ENCODE measurements at regions not wholly inside any gene's neighbourhood (a gene's known extent, or its start where the extent isn't known, plus 50 kb on each side); places are given as distances from the start of the nearest gene placed in this dataset.
A peak's percentile ranks its signal among the peaks of the same experiment; 100 is the strongest.
"Not testable (repeated sequence)": the region's sequence is repeated elsewhere in the genome, so short reads cannot be mapped to it uniquely, and the experiment has no call there.

DNA sequence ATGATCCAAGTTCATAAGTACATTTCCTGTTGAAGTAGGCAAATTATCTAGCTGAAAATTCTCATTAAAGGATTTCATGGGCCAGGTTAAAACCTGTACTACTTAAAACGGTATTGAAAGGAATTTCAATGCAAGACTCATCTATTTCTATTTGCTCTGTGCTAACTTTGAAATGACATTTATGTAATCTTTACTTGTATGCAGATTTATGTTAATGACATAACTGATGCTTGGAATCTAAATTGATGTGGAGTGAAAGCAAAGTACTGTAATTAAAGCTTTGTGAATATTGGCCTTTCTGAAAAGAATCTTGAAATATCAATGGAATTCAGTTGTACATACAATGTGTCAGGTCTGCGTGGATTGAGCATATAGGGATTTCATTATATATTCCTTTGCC is 390.0 kb downstream of the CPS1 start:
- H3K4me1 ChIP-seq (ENCODE audit: control insufficient read depth, extremely low read depth, insufficient read depth, low read length): no peaks in the 10 kb centered on the region
- H4K20me1 ChIP-seq (ENCODE audit: control insufficient read depth, extremely low read depth, insufficient read depth, low read length): no peaks in the 10 kb centered on the region
- no peak overlapping the region for H3K9ac ChIP-seq (ENCODE audit: insufficient read depth, low read length)
- TF ChIP-seq, protein P1, sequence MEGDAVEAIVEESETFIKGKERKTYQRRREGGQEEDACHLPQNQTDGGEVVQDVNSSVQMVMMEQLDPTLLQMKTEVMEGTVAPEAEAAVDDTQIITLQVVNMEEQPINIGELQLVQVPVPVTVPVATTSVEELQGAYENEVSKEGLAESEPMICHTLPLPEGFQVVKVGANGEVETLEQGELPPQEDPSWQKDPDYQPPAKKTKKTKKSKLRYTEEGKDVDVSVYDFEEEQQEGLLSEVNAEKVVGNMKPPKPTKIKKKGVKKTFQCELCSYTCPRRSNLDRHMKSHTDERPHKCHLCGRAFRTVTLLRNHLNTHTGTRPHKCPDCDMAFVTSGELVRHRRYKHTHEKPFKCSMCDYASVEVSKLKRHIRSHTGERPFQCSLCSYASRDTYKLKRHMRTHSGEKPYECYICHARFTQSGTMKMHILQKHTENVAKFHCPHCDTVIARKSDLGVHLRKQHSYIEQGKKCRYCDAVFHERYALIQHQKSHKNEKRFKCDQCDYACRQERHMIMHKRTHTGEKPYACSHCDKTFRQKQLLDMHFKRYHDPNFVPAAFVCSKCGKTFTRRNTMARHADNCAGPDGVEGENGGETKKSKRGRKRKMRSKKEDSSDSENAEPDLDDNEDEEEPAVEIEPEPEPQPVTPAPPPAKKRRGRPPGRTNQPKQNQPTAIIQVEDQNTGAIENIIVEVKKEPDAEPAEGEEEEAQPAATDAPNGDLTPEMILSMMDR (conservative IDR thresholded peaks at IDR 0.05 in 1 of 2, IDR thresholded peaks at IDR 0.05 in 1 of 2; ENCODE audit: low read depth in 1 of 2, low read length in 2 of 2): no peak
- no peak for TF ChIP-seq EZH2 (IDR thresholded peaks at IDR 0.05; ENCODE audit: low read length, missing control alignments)
- H3K4me3 ChIP-seq (replicated peaks in 1 of 4; ENCODE audit: control extremely low read depth in 1 of 4, insufficient read depth in 1 of 4, low read depth in 3 of 4, low read length in 4 of 4): no peak overlapping the region
- no peak overlapping the region for H3K27ac ChIP-seq (ENCODE audit: insufficient read depth, low read length)
- H3K36me3 ChIP-seq (ENCODE audit: control insufficient read depth, insufficient read depth, low read length): no peaks in the 10 kb centered on the region
- no peaks in the 10 kb centered on the region for H3K79me2 ChIP-seq (ENCODE audit: control insufficient read depth, insufficient read depth, low read length)
- H3K27me3 ChIP-seq (ENCODE audit: control insufficient read depth, insufficient read depth, low read length): no peaks in the 10 kb centered on the region
- H2AFZ ChIP-seq (ENCODE audit: low read length): no peak overlapping the region
- H3K4me2 ChIP-seq (ENCODE audit: extremely low read depth, insufficient read depth, low read length): no peak overlapping the region
- no peak for DNase-seq (ENCODE audit: low read depth in 2 of 2)
- no peaks in the 10 kb centered on the region for H3K9me3 ChIP-seq (ENCODE audit: control insufficient read depth, insufficient read depth, low read depth, low read length)

DNA sequence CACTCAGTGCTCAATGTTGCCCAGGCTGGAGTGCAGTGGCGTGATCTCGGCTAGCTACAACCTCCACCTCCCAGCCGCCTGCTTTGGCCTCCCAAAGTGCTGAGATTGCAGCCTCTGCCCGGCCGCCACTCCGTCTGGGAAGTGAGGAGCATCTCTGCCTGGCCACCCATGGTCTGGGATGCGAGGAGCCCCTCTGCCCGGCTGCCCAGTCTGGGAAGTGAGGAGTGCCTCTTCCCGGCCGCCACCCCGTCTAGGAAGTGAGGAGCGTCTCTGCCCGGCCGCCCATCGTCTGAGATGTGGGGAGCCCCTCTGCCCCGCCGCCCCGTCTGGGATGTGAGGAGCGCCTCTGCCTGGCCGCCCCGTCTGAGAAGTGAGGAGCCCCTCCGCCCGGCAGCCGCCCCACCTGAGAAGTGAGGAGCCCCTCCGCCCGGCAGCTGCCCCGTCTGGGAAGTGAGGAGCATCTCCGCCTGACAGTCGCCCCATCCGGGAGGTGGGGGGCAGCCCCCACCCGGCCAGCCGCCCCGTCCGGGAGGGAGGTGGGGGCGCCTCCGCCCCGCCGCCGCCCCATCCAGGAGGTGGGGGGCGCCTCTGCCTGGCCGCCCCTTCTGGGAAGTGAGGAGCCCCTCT is 394.1 kb downstream of the CPS1 start:
- H3K27ac ChIP-seq (ENCODE audit: insufficient read depth, low read length); H3K79me2 ChIP-seq (ENCODE audit: control insufficient read depth, insufficient read depth, low read length); H3K4me1 ChIP-seq (ENCODE audit: control insufficient read depth, extremely low read depth, insufficient read depth, low read length); H4K20me1 ChIP-seq (ENCODE audit: control insufficient read depth, extremely low read depth, insufficient read depth, low read length); H3K4me2 ChIP-seq (ENCODE audit: extremely low read depth, insufficient read depth, low read length); H3K9ac ChIP-seq (ENCODE audit: insufficient read depth, low read length); H3K4me3 ChIP-seq (replicated peaks in 1 of 4; ENCODE audit: control extremely low read depth in 1 of 4, insufficient read depth in 1 of 4, low read depth in 3 of 4, low read length in 4 of 4); H3K27me3 ChIP-seq (ENCODE audit: control insufficient read depth, insufficient read depth, low read length); H2AFZ ChIP-seq (ENCODE audit: low read length); H3K36me3 ChIP-seq (ENCODE audit: control insufficient read depth, insufficient read depth, low read length); DNase-seq (ENCODE audit: low read depth in 2 of 2); H3K9me3 ChIP-seq (ENCODE audit: control insufficient read depth, insufficient read depth, low read depth, low read length): not testable (repeated sequence)

DNA sequence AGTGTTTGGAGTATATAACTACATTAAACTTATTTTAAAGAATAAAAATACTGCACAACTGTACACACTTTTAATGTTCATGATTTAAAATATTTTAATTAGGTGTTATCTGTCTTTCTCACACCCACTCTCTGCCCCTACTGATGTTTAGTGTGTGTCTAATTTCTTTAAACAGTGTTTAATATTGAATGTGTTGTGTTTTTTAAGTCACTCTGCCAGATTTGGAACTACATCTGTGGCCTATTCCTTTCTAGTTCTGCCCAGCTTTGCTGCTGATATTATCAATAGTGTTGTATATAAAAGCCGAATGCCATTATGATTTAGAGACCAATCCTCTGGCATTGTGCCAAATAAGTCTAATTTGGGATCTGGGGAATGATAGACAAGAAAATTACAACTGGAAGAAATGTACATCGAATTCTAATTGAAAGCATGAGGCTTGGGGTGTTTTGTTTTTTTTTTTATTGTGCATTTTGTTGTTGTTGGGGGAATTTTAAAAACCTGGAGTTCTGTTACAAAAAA is 398.0 kb downstream of the CPS1 start:
- H2AFZ ChIP-seq (ENCODE audit: low read length): no peak overlapping the region
- H3K79me2 ChIP-seq (ENCODE audit: control insufficient read depth, insufficient read depth, low read length): no peaks in the 10 kb centered on the region
- peak in 1 of 2 donors; percentile 2 for DNase-seq (ENCODE audit: low read depth in 2 of 2)
- no peaks in the 10 kb centered on the region for H3K4me1 ChIP-seq (ENCODE audit: control insufficient read depth, extremely low read depth, insufficient read depth, low read length)
- H3K27me3 ChIP-seq (ENCODE audit: control insufficient read depth, insufficient read depth, low read length): no peaks in the 10 kb centered on the region
- no peaks in the 10 kb centered on the region for H3K36me3 ChIP-seq (ENCODE audit: control insufficient read depth, insufficient read depth, low read length)
- H3K9ac ChIP-seq (ENCODE audit: insufficient read depth, low read length): no peak overlapping the region
- H3K4me3 ChIP-seq (replicated peaks in 1 of 4; ENCODE audit: control extremely low read depth in 1 of 4, insufficient read depth in 1 of 4, low read depth in 3 of 4, low read length in 4 of 4): no peak overlapping the region
- H3K9me3 ChIP-seq (ENCODE audit: control insufficient read depth, insufficient read depth, low read depth, low read length): no peaks in the 10 kb centered on the region
- H3K4me2 ChIP-seq (ENCODE audit: extremely low read depth, insufficient read depth, low read length): no peak overlapping the region
- TF ChIP-seq EZH2 (IDR thresholded peaks at IDR 0.05; ENCODE audit: low read length, missing control alignments): no peak
- H4K20me1 ChIP-seq (ENCODE audit: control insufficient read depth, extremely low read depth, insufficient read depth, low read length): no peaks in the 10 kb centered on the region
- no peak overlapping the region for H3K27ac ChIP-seq (ENCODE audit: insufficient read depth, low read length)

DNA sequence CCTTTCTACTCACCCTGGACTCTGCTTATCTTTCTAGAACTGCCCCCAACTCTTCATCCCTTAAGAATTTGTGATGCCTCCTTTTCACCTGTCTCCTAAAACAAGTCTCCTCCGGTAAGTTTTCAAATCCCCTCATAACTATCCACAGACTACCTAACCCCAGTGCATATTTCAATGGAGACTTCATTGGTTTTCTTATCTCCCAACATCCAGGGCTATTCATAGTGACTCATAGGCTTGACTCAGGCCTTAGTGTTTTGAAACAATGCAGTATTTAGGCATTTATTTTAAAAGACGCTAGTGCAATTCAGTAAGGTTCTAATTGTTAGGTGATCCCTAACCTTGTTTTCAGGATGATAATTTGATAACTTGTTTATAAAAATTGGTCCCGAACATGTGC is 399.2 kb downstream of the CPS1 start:
- Histone ChIP-seq H2AFZ (ENCODE audit: low read length) (no peak overlapping the region), H3K4me2 (ENCODE audit: extremely low read depth, insufficient read depth, low read length) (no peak overlapping the region), H3K9ac (ENCODE audit: insufficient read depth, low read length) (no peak overlapping the region), H3K27me3 (ENCODE audit: control insufficient read depth, insufficient read depth, low read length) (no peaks in the 10 kb centered on the region), H4K20me1 (ENCODE audit: control insufficient read depth, extremely low read depth, insufficient read depth, low read length) (no peaks in the 10 kb centered on the region), H3K4me1 (ENCODE audit: control insufficient read depth, extremely low read depth, insufficient read depth, low read length) (no peaks in the 10 kb centered on the region), H3K27ac (ENCODE audit: insufficient read depth, low read length) (no peak overlapping the region), H3K4me3 (replicated peaks in 1 of 4; ENCODE audit: control extremely low read depth in 1 of 4, insufficient read depth in 1 of 4, low read depth in 3 of 4, low read length in 4 of 4) (no peak overlapping the region), H3K79me2 (ENCODE audit: control insufficient read depth, insufficient read depth, low read length) (no peaks in the 10 kb centered on the region), H3K36me3 (ENCODE audit: control insufficient read depth, insufficient read depth, low read length) (no peaks in the 10 kb centered on the region), H3K9me3 (ENCODE audit: control insufficient read depth, insufficient read depth, low read depth, low read length) (no peaks in the 10 kb centered on the region)
- no peak for TF ChIP-seq EZH2 (IDR thresholded peaks at IDR 0.05; ENCODE audit: low read length, missing control alignments)
- TF ChIP-seq, protein P1 (conservative IDR thresholded peaks at IDR 0.05 in 1 of 2, IDR thresholded peaks at IDR 0.05 in 1 of 2; ENCODE audit: low read depth in 1 of 2, low read length in 2 of 2): no peak
- DNase-seq (ENCODE audit: low read depth in 2 of 2): peak; percentile 49 to 90
